ENCODE measurements at regions not wholly inside any gene's neighbourhood (a gene's known extent, or its start where the extent isn't known, plus 50 kb on each side); places are given as distances from the start of the nearest gene placed in this dataset.

DNA sequence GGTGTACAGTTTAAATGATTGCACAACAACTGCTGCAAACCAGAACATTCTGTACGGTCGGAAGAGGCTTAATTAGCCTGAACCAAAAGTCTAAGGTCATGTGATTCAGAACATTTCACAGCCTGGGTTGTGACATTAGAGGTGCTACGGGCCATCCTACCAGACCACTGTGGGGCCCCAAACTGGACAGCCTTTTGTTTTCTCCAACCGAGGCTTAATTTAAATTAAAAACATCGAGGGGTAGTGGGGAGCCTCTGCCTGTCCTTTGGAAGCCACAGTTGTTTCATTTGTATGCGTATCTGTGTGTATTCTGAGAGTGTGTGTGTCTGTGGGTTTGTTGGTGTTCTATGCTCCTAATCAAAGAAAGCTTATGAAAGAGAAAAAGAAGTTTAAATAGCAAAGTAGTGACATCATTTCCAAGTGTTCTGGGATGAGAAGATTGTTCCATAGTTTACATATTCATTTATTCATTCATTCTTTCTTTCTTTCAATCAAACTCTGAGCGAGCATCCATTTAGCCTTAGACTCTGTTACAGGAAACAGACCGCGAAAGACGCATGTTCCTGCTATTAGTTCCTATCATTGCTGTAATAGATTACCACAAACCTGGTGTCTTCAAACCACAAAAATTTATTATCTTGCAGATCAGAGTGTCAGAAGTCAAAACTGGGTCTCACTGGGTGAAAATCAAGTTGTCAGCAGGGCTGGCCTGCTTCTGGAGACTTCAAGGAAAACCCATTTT, 444.8 kb downstream of the FOXO1 start:
- no peaks in the 10 kb centered on the region for H3K4me1 ChIP-seq (replicated peaks)
- DNase-seq (ENCODE audit: low spot score), result peak; percentile 29
- no peak overlapping the region for H3K4me3 ChIP-seq
- H3K36me3 ChIP-seq, result no peaks in the 10 kb centered on the region
- TF ChIP-seq POLR2A (IDR thresholded peaks at IDR 0.05) (no peak), POLR2AphosphoS5 (IDR thresholded peaks at IDR 0.05) (peak; percentile 85)
- TF ChIP-seq, protein P1, sequence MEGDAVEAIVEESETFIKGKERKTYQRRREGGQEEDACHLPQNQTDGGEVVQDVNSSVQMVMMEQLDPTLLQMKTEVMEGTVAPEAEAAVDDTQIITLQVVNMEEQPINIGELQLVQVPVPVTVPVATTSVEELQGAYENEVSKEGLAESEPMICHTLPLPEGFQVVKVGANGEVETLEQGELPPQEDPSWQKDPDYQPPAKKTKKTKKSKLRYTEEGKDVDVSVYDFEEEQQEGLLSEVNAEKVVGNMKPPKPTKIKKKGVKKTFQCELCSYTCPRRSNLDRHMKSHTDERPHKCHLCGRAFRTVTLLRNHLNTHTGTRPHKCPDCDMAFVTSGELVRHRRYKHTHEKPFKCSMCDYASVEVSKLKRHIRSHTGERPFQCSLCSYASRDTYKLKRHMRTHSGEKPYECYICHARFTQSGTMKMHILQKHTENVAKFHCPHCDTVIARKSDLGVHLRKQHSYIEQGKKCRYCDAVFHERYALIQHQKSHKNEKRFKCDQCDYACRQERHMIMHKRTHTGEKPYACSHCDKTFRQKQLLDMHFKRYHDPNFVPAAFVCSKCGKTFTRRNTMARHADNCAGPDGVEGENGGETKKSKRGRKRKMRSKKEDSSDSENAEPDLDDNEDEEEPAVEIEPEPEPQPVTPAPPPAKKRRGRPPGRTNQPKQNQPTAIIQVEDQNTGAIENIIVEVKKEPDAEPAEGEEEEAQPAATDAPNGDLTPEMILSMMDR (IDR thresholded peaks at IDR 0.05), result no peak
- WGBS, result 59% methylated on average over 10 of the region's 10 CpGs
- intact Hi-C loops (cut with DNase I), result no loop called here
- no peaks in the 10 kb centered on the region for H3K9me3 ChIP-seq
- H3K27me3 ChIP-seq (replicated peaks; ENCODE audit: insufficient read depth), result no peaks in the 10 kb centered on the region
- peak overlapping the region; percentile 45 to 64 for H3K27ac ChIP-seq

DNA sequence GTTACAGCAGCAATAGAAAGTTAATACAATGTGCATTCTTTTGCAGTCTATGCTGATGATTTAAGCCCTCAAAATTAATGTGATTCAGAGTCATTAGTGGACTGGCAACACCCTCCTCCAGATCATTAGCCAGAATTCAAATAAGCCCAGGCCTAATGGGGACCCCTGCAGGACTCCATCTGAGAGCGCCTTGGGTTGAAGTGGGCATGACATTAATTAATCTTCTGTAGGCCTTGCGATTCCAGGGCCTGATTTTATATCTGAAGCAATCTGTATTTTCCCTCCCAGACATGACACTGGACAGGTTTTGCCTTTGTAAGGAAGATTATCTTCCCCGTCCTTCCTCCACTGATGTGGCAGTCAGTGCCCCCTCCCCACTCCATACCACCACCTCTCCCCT, 442.9 kb downstream of the FOXO1 start:
- Histone ChIP-seq H3K4me1 (replicated peaks) (no peaks in the 10 kb centered on the region), H3K4me3 (no peak overlapping the region), H3K36me3 (no peaks in the 10 kb centered on the region), H3K27me3 (replicated peaks; ENCODE audit: insufficient read depth) (no peaks in the 10 kb centered on the region), H3K9me3 (no peaks in the 10 kb centered on the region), H3K27ac (no peak overlapping the region)
- 83% methylated on average over 3 of the region's 3 CpGs for WGBS
- no peak for DNase-seq (ENCODE audit: low spot score)
- TF ChIP-seq, protein P1 (IDR thresholded peaks at IDR 0.05), result no peak
- intact Hi-C loops (cut with DNase I), result no loop called here

DNA sequence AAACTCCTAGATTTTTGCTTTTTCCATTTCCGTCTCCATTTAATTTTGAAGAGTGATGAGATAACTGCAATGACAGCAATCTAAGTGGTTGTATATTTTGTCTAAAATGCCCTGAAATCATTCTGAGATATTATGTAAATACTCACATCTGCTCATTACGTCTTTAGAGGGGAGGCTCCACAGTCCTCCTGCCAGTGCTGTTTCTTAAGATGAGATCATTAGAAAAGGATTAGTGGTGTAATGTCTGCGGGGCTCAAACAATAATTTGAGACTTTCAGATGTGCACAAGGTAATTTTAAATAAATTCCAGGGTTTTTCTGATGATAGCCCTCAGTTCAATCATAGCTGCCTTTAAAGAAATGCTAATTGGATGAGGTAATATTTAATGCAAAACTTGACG, 437.9 kb downstream of the FOXO1 start:
- TF ChIP-seq POLR2A (IDR thresholded peaks at IDR 0.05) (no peak), POLR2AphosphoS5 (IDR thresholded peaks at IDR 0.05) (no peak)
- TF ChIP-seq, protein P1 (IDR thresholded peaks at IDR 0.05), result no peak
- DNase-seq (ENCODE audit: low spot score), result no peak
- H3K27me3 ChIP-seq (replicated peaks; ENCODE audit: insufficient read depth), result no peaks in the 10 kb centered on the region
- no peaks in the 10 kb centered on the region for H3K4me1 ChIP-seq (replicated peaks)
- no peak overlapping the region for H3K27ac ChIP-seq
- no peaks in the 10 kb centered on the region for H3K36me3 ChIP-seq
- H3K4me3 ChIP-seq, result no peak overlapping the region
- H3K9me3 ChIP-seq, result no peaks in the 10 kb centered on the region
- WGBS, result 87% methylated on average over 4 of the region's 4 CpGs
- intact Hi-C loops (cut with DNase I), result no loop called here

DNA sequence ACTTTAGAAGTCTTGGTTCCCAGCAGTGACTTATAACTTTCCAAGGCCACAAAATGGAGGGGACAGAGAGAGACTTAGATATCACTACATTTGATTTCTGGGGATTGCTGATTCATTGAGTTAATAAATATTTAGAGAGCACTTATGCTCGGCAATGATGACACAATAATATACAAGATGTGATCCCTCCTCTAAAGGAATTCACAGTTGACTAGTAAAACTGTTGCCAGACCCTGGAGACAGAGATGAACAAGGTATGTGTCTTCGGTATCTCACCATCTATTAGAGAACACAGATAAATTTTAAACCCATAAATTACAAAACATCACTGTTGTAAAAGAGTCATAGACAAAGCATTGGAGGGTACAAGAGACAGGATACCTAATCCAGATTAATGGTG, 437.5 kb downstream of the FOXO1 start:
- Histone ChIP-seq H3K27ac (no peak overlapping the region), H3K36me3 (no peaks in the 10 kb centered on the region), H3K27me3 (replicated peaks; ENCODE audit: insufficient read depth) (no peaks in the 10 kb centered on the region), H3K4me3 (no peak overlapping the region), H3K4me1 (replicated peaks) (no peaks in the 10 kb centered on the region), H3K9me3 (no peaks in the 10 kb centered on the region)
- no peak for DNase-seq (ENCODE audit: low spot score)
- TF ChIP-seq POLR2AphosphoS5 (IDR thresholded peaks at IDR 0.05) (no peak), POLR2A (IDR thresholded peaks at IDR 0.05) (no peak)
- TF ChIP-seq, protein P1 (IDR thresholded peaks at IDR 0.05), result no peak
- WGBS, result 22% methylated on average over 2 of the region's 2 CpGs
- intact Hi-C loops (cut with DNase I), result no loop called here

DNA sequence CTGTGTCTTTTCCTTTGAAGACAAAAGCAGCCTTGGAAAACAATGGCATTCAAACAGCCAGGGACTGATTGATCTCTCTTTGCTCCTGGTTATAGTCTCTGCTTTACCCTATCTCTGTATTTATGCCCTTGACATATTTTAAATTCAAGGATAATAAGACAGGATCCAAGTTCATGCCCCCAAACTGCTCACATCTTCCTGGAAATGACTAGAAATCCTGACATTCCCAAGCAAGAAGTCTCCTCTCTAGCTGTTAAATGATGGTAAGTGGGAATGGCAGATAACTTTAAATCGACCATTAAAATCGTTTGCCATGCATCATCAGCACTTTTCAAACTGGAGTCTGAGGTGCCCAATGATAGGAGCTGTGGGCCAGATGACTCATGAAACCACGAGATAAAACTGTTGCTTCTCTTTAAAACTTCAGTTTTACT, 435.6 kb downstream of the FOXO1 start:
- 52% methylated on average over 3 of the region's 3 CpGs for WGBS
- no peaks in the 10 kb centered on the region for H3K4me1 ChIP-seq (replicated peaks)
- H3K36me3 ChIP-seq, result no peaks in the 10 kb centered on the region
- H3K27me3 ChIP-seq (replicated peaks; ENCODE audit: insufficient read depth), result no peaks in the 10 kb centered on the region
- intact Hi-C loops (cut with DNase I), result loop anchor here (10.0 kb wide), 1 partner anchor 86 kb away; no protein-coding TSS in a partner anchor
- H3K9me3 ChIP-seq, result no peaks in the 10 kb centered on the region
- no peak for TF ChIP-seq POLR2A (IDR thresholded peaks at IDR 0.05)
- TF ChIP-seq, protein P1 (IDR thresholded peaks at IDR 0.05), result no peak
- TF ChIP-seq POLR2AphosphoS5 (IDR thresholded peaks at IDR 0.05), result no peak
- peak overlapping the region in 1 of 2 donors; percentile 15 for H3K27ac ChIP-seq
- no peak overlapping the region for H3K4me3 ChIP-seq
- no peak for DNase-seq (ENCODE audit: low spot score)
